Suprapubic skin (tissue), 4 donors: ENCODE measurements at regions not wholly inside any gene's neighbourhood (a gene's known extent, or its start where the extent isn't known, plus 50 kb on each side); places are given as distances from the start of the nearest gene placed in this dataset.

Experiments
- DNase-seq, 2 donors: peaks; one replicate each; pipeline ENCODE4 v3.0.0-alpha.2; 2019; ENCODE audit warnings: low spot score in 2 of 2
- H3K27ac ChIP-seq: fragments of 200-600 bp; sonication (generic); one replicate; pipeline ENCODE4 v1.5.1; 2019
- H3K27me3 ChIP-seq: fragments of 200-600 bp; sonication (generic); one replicate; pipeline ENCODE4 v1.5.1; 2019
- H3K36me3 ChIP-seq: fragments of 200-600 bp; sonication (generic); one replicate; pipeline ENCODE4 v1.5.1; 2019
- H3K4me1 ChIP-seq: fragments of 200-600 bp; sonication (generic); one replicate; pipeline ENCODE4 v1.5.1; 2019
- H3K4me3 ChIP-seq: fragments of 200-600 bp; sonication (generic); one replicate; pipeline ENCODE4 v1.5.1; 2019; ENCODE audit warnings: mild to moderate bottlenecking
- H3K9me3 ChIP-seq: fragments of 200-600 bp; sonication (generic); one replicate; pipeline ENCODE4 v1.5.1; 2019
- EP300 ChIP-seq: sonication (generic); formaldehyde crosslinking; IDR thresholded peaks from one replicate; pipeline ENCODE4 v1.6.1; 2017; ENCODE audit warnings: antibody characterized with exemption
- POLR2A ChIP-seq, 2 donors: fragments of 450-650 bp; IDR thresholded peaks; one replicate each; pipeline ENCODE4 v1.6.1; 2017; ENCODE audit warnings: antibody characterized with exemption in 2 of 2, mild to moderate bottlenecking in 2 of 2, moderate library complexity in 2 of 2
- POLR2AphosphoS5 ChIP-seq, 3 donors: sonication (generic); formaldehyde crosslinking; IDR thresholded peaks; one replicate each; pipeline ENCODE4 v1.6.1; 2017; ENCODE audit warnings: antibody characterized with exemption in 3 of 3
- WGBS: methylation state at CpG from one replicate; pipeline ENCODE4 v1.1.5; 2018; 5-methylcytosine and 5-hydroxymethylcytosine counted together
- TF ChIP-seq, protein P1 (sequence below), 2 donors: fragments of 200-600 bp in 1 of 2; fragments of 450-650 bp in 1 of 2; sonication (generic) in 1 of 2; IDR thresholded peaks; one replicate each; pipeline ENCODE4 v1.5.1; 2016 to 2019; ENCODE audit warnings: antibody characterized with exemption in 2 of 2, mild to moderate bottlenecking in 1 of 2, moderate library complexity in 1 of 2

DNA sequence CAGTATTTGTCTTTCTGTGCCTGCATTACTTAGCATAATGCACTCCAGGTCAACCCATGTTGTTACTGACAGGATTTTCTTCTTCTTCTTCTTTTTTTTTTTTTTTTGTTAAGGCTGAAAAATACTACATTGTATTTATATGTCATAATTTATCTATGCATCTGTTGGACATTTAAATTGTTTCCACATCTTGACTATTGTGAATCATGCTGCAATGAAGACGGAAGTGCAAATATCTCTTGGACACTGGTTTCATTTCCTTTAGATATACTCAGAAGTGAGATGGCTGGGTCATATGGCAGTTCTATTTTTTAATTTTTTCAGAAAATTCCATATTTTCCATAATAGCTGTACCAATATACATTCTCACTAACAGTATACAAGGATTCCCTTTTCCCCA is 272.7 kb upstream of the PMFBP1 start:
- DNase-seq: no peak
- no peaks in the 10 kb centered on the region for H3K9me3 ChIP-seq
- no peaks in the 10 kb centered on the region for H3K27me3 ChIP-seq
- WGBS: 50% methylated on average over 1 of the region's 1 CpG
- H3K36me3 ChIP-seq: no peaks in the 10 kb centered on the region
- H3K4me3 ChIP-seq: no peak overlapping the region
- no peak for TF ChIP-seq POLR2AphosphoS5 (IDR thresholded peaks at IDR 0.05)
- no peak for TF ChIP-seq POLR2A (IDR thresholded peaks at IDR 0.05)
- no peak for TF ChIP-seq EP300
- TF ChIP-seq, protein P1, sequence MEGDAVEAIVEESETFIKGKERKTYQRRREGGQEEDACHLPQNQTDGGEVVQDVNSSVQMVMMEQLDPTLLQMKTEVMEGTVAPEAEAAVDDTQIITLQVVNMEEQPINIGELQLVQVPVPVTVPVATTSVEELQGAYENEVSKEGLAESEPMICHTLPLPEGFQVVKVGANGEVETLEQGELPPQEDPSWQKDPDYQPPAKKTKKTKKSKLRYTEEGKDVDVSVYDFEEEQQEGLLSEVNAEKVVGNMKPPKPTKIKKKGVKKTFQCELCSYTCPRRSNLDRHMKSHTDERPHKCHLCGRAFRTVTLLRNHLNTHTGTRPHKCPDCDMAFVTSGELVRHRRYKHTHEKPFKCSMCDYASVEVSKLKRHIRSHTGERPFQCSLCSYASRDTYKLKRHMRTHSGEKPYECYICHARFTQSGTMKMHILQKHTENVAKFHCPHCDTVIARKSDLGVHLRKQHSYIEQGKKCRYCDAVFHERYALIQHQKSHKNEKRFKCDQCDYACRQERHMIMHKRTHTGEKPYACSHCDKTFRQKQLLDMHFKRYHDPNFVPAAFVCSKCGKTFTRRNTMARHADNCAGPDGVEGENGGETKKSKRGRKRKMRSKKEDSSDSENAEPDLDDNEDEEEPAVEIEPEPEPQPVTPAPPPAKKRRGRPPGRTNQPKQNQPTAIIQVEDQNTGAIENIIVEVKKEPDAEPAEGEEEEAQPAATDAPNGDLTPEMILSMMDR (IDR thresholded peaks at IDR 0.05): no peak
- no peaks in the 10 kb centered on the region for H3K4me1 ChIP-seq
- no peak overlapping the region for H3K27ac ChIP-seq

DNA sequence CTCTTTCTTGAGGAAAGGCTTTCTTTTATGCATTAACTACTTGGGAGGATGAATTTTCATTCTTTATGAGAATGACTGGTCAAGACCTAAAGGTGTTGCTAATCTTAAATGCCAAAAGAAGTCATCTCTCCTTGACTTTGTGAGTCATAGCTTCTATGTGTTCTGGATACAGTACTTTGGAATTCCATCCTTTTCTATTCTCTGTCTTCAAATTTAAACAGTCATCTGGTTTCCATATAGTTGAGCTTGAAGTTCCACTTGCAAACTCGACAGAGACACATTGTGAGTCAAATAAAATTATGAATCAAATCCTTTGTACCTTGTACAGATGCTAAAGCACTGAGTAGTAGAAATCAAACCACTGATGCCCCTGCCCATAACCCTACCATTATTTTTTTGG is 271.9 kb upstream of the PMFBP1 start:
- WGBS: 50% methylated on average over 1 of the region's 1 CpG
- H3K4me3 ChIP-seq: no peak overlapping the region
- TF ChIP-seq POLR2AphosphoS5 (IDR thresholded peaks at IDR 0.05) (no peak), POLR2A (IDR thresholded peaks at IDR 0.05) (no peak), EP300 (no peak)
- TF ChIP-seq, protein P1 (IDR thresholded peaks at IDR 0.05): no peak

DNA sequence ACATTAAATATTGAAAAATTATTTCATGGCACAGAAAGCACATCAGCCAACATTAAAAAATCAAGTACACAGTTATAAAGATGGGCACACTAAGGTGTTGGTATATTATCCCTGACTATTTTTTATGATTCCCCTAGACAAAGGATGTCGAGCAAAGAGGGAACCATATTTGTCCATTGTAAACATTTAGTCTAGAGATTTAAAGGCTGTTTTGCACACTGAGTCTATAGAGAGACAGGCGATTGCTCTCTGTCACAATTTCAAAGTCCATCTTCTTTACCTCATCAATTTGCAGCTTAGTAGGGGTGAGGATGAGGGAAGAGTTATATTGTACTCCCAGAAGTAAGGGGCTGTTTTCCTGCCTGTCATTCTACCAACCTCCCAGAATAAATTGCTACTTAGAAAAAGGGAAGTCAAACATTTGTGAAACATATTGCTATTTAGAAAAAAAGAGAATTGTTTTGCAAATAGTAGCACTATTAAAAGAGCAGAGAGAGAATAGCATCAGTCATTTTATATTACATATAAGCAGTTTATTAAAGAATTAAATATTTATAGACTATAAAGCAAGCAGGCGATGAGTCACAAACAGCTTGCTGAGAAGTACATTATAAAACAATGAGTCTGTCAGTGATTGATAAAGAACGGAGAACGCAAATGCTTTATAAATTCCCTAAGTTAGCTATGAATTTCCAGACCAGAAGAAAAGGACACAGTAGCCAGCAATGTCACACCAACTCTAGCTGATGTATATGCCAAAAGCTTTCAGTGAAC is 270.6 kb upstream of the PMFBP1 start:
- no peak for TF ChIP-seq POLR2AphosphoS5 (IDR thresholded peaks at IDR 0.05)
- 80% methylated on average over 5 of the region's 5 CpGs for WGBS
- DNase-seq: no peak
- Histone ChIP-seq H3K4me3 (no peak overlapping the region), H3K9me3 (no peaks in the 10 kb centered on the region), H3K27me3 (no peaks in the 10 kb centered on the region), H3K4me1 (no peaks in the 10 kb centered on the region), H3K27ac (no peak overlapping the region), H3K36me3 (no peaks in the 10 kb centered on the region)

More for the DNA sequence above, 271.9 kb upstream of the PMFBP1 start:
- Histone ChIP-seq H3K36me3 (no peaks in the 10 kb centered on the region), H3K27ac (no peak overlapping the region), H3K27me3 (no peaks in the 10 kb centered on the region), H3K9me3 (no peaks in the 10 kb centered on the region), H3K4me1 (no peaks in the 10 kb centered on the region)
- no peak for DNase-seq

DNA sequence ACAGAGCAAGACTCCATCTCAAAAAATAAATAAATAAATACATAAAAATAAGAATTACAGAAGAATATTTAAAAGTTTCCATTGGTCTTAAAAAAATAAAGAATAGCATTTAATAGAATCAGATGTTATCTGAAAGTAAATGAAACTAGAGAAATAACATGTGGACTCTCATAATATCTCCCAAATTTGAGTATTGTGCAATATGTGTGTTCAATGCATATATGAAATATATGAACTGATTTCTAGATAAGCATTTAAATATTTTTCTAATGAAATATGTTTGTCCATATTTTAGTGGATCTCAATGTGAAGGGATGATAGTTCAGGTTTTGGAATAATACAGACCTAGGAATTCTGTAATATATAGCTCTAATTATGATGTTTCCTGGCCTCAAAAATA is 265.9 kb upstream of the PMFBP1 start:
- peaks cover 16% of the 10 kb centered on the region for H3K9me3 ChIP-seq
- no peaks in the 10 kb centered on the region for H3K27me3 ChIP-seq
- no peak overlapping the region for H3K27ac ChIP-seq
- TF ChIP-seq, protein P1 (IDR thresholded peaks at IDR 0.05): no peak
- no peak for TF ChIP-seq POLR2A (IDR thresholded peaks at IDR 0.05)
- TF ChIP-seq POLR2AphosphoS5 (IDR thresholded peaks at IDR 0.05): no peak
- TF ChIP-seq EP300: no peak
- H3K4me1 ChIP-seq: no peaks in the 10 kb centered on the region
- no peak for DNase-seq
- no peak overlapping the region for H3K4me3 ChIP-seq
- H3K36me3 ChIP-seq: no peaks in the 10 kb centered on the region

DNA sequence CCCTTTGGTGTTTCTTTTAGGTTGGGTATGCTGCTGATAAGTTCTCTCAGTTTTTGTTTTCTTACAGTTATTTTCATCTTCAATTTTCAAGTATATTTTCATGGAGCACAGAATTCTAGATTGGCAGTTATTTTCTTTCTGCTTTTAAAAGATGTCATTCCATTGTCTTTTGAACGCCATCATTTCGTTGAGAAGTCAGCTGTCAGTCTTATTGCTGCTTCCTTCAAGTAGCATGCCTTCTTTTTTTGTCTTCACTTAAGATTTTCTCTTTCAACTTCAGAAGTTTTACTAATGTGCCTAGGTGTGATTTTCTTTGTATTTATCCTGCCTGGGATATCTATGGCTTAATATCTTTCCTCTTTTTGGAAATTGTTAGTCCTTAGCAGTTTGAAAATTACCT is 262.2 kb upstream of the PMFBP1 start:
- no peaks in the 10 kb centered on the region for H3K4me1 ChIP-seq
- H3K9me3 ChIP-seq: peaks cover 16% of the 10 kb centered on the region
- no peak overlapping the region for H3K27ac ChIP-seq
- TF ChIP-seq EP300 (no peak), POLR2AphosphoS5 (IDR thresholded peaks at IDR 0.05) (no peak), POLR2A (IDR thresholded peaks at IDR 0.05) (no peak)
- 97% methylated on average over 2 of the region's 2 CpGs for WGBS
- H3K27me3 ChIP-seq: no peaks in the 10 kb centered on the region
- DNase-seq: no peak
- no peak overlapping the region for H3K4me3 ChIP-seq
- H3K36me3 ChIP-seq: no peaks in the 10 kb centered on the region

DNA sequence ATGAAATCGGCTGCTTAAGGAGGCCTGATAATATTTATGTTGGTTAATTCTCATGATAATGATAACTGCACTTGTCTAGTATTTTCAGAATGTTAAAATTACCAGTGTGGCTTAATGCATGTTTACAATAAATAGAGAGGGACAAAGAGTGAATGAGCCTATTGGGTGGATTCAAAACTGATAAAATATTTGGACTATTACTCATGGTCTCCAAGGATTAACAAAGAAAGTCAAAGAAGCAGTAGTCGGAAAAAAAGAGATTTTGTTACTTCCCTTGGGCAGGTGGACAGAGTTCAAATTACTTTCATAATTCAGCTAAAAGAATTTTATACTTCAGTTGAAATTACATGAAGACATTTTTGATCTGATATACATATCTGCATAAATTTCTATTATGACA is 258.2 kb upstream of the PMFBP1 start:
- no peak for TF ChIP-seq POLR2AphosphoS5 (IDR thresholded peaks at IDR 0.05)
- no peak for TF ChIP-seq POLR2A (IDR thresholded peaks at IDR 0.05)
- TF ChIP-seq, protein P1 (IDR thresholded peaks at IDR 0.05): no peak
- TF ChIP-seq EP300: no peak
- Histone ChIP-seq H3K27ac (no peak overlapping the region), H3K9me3 (peaks cover 11% of the 10 kb centered on the region), H3K4me3 (no peak overlapping the region), H3K4me1 (no peaks in the 10 kb centered on the region), H3K36me3 (no peaks in the 10 kb centered on the region), H3K27me3 (no peaks in the 10 kb centered on the region)
- DNase-seq: no peak
- 87% methylated on average over 2 of the region's 2 CpGs for WGBS
